Kidney (tissue), 13 donors: ENCODE measurements at regions not wholly inside any gene's neighbourhood (a gene's known extent, or its start where the extent isn't known, plus 50 kb on each side); places are given as distances from the start of the nearest gene placed in this dataset.
A peak's percentile ranks its signal among the peaks of the same experiment; 100 is the strongest.
"Not testable (repeated sequence)": the region's sequence is repeated elsewhere in the genome, so short reads cannot be mapped to it uniquely, and the experiment has no call there.

Source experiments
- DNase-seq, 5 donors: peaks; one replicate each; pipeline ENCODE4 v3.0.0-alpha.2; 2013 to 2020
- FAIRE-seq: peaks from 2 replicates; lab custom pipeline; 2012; peaks lifted over from hg19 to GRCh38; lab: Jason Lieb, UNC
- H3K27ac ChIP-seq, 2 donors: one replicate each; pipeline ENCODE4 v1.7.0; 2013; ENCODE audit warnings: low read depth in 2 of 2, low read length in 2 of 2, inconsistent platforms in 1 of 2
- H3K27me3 ChIP-seq: one replicate; pipeline ENCODE4 v1.7.1; 2013; ENCODE audit warnings: low read length, inconsistent platforms; ENCODE audit not compliant: control insufficient read depth, insufficient read depth
- H3K36me3 ChIP-seq, 3 donors: one replicate each; pipeline versions ENCODE4 v1.7.0 to v1.7.1; 2013; ENCODE audit warnings: low read length in 3 of 3, control low read depth in 1 of 3, inconsistent platforms in 1 of 3; ENCODE audit not compliant: insufficient read depth in 3 of 3, control insufficient read depth in 2 of 3
- H3K4me1 ChIP-seq, 3 donors: one replicate each; pipeline versions ENCODE4 v1.7.0 to v1.7.1; 2013; ENCODE audit warnings: low read length in 3 of 3, inconsistent platforms in 1 of 3, low read depth in 1 of 3; ENCODE audit not compliant: control insufficient read depth in 2 of 3, insufficient read depth in 2 of 3
- H3K4me3 ChIP-seq, 3 donors: one replicate each; pipeline versions ENCODE4 v1.7.0 to v1.8.1; 2013; ENCODE audit warnings: low read length in 3 of 3, control low read depth in 1 of 3, inconsistent platforms in 1 of 3
- H3K9ac ChIP-seq, 3 donors: one replicate each; pipeline versions ENCODE4 v1.7.0 to v1.7.1; 2013; ENCODE audit warnings: low read length in 3 of 3, control low read depth in 1 of 3, inconsistent platforms in 1 of 3
- H3K9me3 ChIP-seq, 3 donors: one replicate each; pipeline versions ENCODE4 v1.7.0 to v1.7.1; 2013; ENCODE audit warnings: low read length in 3 of 3, control low read depth in 1 of 3, inconsistent platforms in 1 of 3; ENCODE audit not compliant: control insufficient read depth in 2 of 3, insufficient read depth in 1 of 3
- intact Hi-C: fragments of 100-400 bp; cut with DNase I; formaldehyde crosslinking; loops from one replicate; pipeline ENCODE4 v1.11.1; 2022
- TF ChIP-seq, protein P1 (sequence below): IDR thresholded peaks from 3 replicates; pipeline ENCODE4 v1.5.1; 2012; ENCODE audit warnings: mild to moderate bottlenecking, moderate library complexity, borderline replicate concordance; ENCODE audit not compliant: insufficient read depth; ENCODE audit errors: extremely low read depth
- donor health status: control.
- donor health status: control.
- donor health status: control.
- donor health status: control.
- donor health status: control.
- donor health status: DM: yes; HTN: yes; CAD: no.
- donor health status: Normal renal cell carcinoma (clear cell type).

DNA sequence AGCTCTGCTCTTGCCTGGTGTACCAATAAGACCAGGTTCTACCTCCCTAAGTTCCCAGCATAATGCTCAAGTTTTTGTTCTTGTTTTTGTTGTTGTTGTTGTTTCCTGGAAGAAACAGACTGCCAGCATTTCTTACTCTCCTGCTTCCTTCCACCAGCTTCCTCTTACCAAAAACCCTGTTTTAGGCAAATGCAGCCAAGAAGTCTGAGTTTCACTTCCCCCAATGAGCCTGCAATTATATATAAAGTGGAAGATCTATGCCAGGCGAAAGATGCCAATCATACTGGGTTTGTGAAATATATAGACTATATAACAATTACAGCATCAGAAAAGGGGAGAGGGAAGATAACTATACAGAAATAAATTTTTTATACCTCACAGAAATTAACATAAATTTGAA, 931.5 kb upstream of the FAT3 start:
- Histone ChIP-seq H3K4me1 (no peaks in the 10 kb centered on the region), H3K4me3 (no peak overlapping the region), H3K27me3 (no peaks in the 10 kb centered on the region), H3K36me3 (no peaks in the 10 kb centered on the region), H3K9me3 (no peaks in the 10 kb centered on the region), H3K27ac (no peak overlapping the region), H3K9ac (no peak overlapping the region)
- intact Hi-C loops, result no loop called here
- DNase-seq (no peak), FAIRE-seq (no peak)
- TF ChIP-seq, protein P1, sequence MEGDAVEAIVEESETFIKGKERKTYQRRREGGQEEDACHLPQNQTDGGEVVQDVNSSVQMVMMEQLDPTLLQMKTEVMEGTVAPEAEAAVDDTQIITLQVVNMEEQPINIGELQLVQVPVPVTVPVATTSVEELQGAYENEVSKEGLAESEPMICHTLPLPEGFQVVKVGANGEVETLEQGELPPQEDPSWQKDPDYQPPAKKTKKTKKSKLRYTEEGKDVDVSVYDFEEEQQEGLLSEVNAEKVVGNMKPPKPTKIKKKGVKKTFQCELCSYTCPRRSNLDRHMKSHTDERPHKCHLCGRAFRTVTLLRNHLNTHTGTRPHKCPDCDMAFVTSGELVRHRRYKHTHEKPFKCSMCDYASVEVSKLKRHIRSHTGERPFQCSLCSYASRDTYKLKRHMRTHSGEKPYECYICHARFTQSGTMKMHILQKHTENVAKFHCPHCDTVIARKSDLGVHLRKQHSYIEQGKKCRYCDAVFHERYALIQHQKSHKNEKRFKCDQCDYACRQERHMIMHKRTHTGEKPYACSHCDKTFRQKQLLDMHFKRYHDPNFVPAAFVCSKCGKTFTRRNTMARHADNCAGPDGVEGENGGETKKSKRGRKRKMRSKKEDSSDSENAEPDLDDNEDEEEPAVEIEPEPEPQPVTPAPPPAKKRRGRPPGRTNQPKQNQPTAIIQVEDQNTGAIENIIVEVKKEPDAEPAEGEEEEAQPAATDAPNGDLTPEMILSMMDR, result no peak

DNA sequence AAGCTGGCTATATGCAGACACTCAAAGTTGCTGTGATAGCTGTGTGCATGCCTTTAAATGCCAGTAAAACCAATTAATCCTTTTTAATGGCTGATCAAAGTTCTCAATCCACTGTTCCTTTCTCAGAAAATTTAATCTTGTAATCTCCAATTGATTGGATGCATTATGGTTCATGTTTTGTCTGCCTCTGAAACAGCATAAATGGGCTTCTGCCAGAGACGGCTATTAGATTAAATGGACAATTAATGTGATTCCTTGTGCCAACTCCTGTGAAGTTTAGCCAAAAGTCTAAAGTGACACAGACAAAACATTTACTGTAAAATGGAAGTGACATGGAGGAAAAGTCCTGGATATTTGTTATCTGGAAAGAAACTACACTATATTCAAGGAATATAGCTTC, 952.5 kb upstream of the FAT3 start:
- no peak for FAIRE-seq
- Histone ChIP-seq H3K27ac (no peak overlapping the region), H3K4me3 (no peak overlapping the region), H3K4me1 (no peaks in the 10 kb centered on the region), H3K9me3 (no peaks in the 10 kb centered on the region), H3K27me3 (no peaks in the 10 kb centered on the region), H3K36me3 (no peaks in the 10 kb centered on the region), H3K9ac (no peak overlapping the region)
- intact Hi-C loops, result no loop called here
- no peak for DNase-seq
- TF ChIP-seq, protein P1, result no peak

DNA sequence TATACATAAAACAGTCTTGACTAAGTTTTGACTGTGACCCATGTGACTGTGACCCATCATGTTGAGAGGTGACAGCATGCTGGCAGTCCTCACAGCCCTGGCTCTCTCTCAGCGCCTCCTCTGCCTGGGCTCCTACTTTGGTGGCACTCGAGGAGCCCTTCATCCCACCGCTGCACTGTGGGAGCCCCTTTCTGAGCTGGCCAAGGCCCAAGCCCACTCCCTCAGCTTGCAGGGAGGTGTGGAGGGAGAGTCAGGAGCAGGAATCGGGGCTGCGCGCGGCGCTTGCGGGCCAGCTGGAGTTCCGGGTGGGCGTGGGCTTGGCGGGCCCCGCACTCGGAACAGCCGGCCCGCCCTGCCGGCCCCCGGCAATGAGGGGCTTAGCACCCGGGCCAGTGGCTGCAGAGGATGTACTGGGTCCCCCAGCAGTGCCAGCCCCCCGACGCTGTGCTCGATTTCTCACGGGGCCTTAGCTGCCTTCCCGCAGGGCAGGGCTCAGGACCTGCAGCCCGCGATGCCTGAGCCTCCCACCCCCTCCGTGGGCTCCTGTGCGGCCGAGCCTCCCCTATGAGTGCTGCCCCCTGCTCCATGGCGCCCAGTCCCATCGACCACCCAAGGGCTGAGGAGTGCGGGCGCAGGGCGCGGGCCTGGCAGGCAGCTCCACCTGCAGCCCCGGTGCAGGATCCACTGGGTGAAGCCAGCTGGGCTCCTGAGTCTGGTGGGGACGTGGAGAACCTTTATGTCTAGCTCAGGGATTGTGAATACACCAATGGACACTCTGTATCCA, 955.9 kb upstream of the FAT3 start:
- H3K27me3 ChIP-seq, FAIRE-seq, H3K4me1 ChIP-seq, H3K9me3 ChIP-seq, intact Hi-C loops, H3K36me3 ChIP-seq, H3K4me3 ChIP-seq, H3K27ac ChIP-seq, H3K9ac ChIP-seq: not testable (repeated sequence)
- peak in 1 of 5 donors; percentile 56 for DNase-seq

DNA sequence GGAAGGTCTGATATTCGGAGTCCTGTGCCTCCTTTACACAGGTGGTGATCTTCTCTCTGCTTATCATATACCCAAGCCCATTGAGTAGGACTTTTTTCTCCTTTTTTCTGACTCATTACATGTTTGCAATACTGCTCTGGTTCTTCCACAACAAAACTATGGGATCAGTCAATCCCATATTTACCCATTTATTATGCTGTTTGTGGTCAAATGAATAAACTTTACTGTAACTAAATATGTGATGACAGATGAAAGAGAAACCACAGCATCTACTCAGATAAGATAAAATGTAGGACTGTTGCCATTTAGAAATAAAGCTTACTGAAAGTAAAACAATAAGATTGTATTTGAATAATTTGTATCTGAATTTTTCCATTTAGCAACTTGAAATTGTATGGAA, 958.7 kb upstream of the FAT3 start:
- intact Hi-C loops, result no loop called here
- FAIRE-seq, result no peak
- TF ChIP-seq, protein P1, result no peak
- H3K4me1 ChIP-seq, result no peaks in the 10 kb centered on the region
- H3K27me3 ChIP-seq, result no peaks in the 10 kb centered on the region
- no peak overlapping the region for H3K27ac ChIP-seq
- no peak overlapping the region for H3K4me3 ChIP-seq
- H3K9ac ChIP-seq, result no peak overlapping the region
- DNase-seq, result no peak
- no peaks in the 10 kb centered on the region for H3K9me3 ChIP-seq
- H3K36me3 ChIP-seq, result no peaks in the 10 kb centered on the region
